Transverse colon (tissue), 4 donors: ENCODE measurements at regions not wholly inside any gene's neighbourhood (a gene's known extent, or its start where the extent isn't known, plus 50 kb on each side); places are given as distances from the start of the nearest gene placed in this dataset.

Experiments used
- CTCF ChIP-seq, 5 experiments: fragments of 200-600 bp in 3 of 5; fragments of 450-650 bp in 2 of 5; sonication (generic) in 3 of 5; IDR thresholded peaks; 1 replicate in 2 of 5; 2 replicates in 3 of 5; pipeline ENCODE4 v1.5.1; 2016 to 2017; ENCODE audit warnings: antibody characterized with exemption in 5 of 5, inconsistent platforms in 3 of 5, mild to moderate bottlenecking in 2 of 5, moderate library complexity in 1 of 5
- POLR2A ChIP-seq: fragments of 450-650 bp; IDR thresholded peaks from one replicate; pipeline ENCODE4 v1.6.1; 2016; ENCODE audit warnings: antibody characterized with exemption, mild to moderate bottlenecking, moderate library complexity
- POLR2AphosphoS5 ChIP-seq, 3 donors: sonication (generic); formaldehyde crosslinking; IDR thresholded peaks; one replicate each; pipeline ENCODE4 v1.6.1; 2016; ENCODE audit warnings: antibody characterized with exemption in 3 of 3

- no peak for TF ChIP-seq CTCF (IDR thresholded peaks at IDR 0.05)
- TF ChIP-seq POLR2A = no peak
- no peak for TF ChIP-seq POLR2AphosphoS5 (IDR thresholded peaks at IDR 0.05)
Observed at GRCh38 chrX:78522601-78523000, 136.5 kb downstream of the RTL3 start.
